Uterus (tissue), 3 donors: ENCODE measurements at regions not wholly inside any gene's neighbourhood (a gene's known extent, or its start where the extent isn't known, plus 50 kb on each side); places are given as distances from the start of the nearest gene placed in this dataset.

Experiments used
- DNase-seq, 2 donors: peaks; one replicate each; pipeline ENCODE4 v3.0.0-alpha.2; 2019 to 2020
- H3K27ac ChIP-seq, 2 donors: fragments of 200-600 bp; sonication (generic); 1 replicate in 1 of 2; 2 replicates in 1 of 2; pipeline ENCODE4 v1.5.1; 2016 to 2018
- H3K27me3 ChIP-seq, 2 donors: fragments of 200-600 bp; sonication (generic); one replicate each; pipeline ENCODE4 v1.5.1; 2018 to 2019; ENCODE audit warnings: control low read depth in 1 of 2
- H3K36me3 ChIP-seq, 2 donors: fragments of 200-600 bp; sonication (generic); one replicate each; pipeline ENCODE4 v1.5.1; 2019; ENCODE audit warnings: control low read depth in 1 of 2
- H3K4me1 ChIP-seq, 2 donors: fragments of 200-600 bp; sonication (generic); one replicate each; pipeline ENCODE4 v1.5.1; 2018 to 2019; ENCODE audit warnings: control low read depth in 1 of 2
- H3K4me3 ChIP-seq, 2 donors: fragments of 200-600 bp; sonication (generic); 1 replicate in 1 of 2; 2 replicates in 1 of 2; pipeline ENCODE4 v1.5.1; 2018 to 2019; ENCODE audit warnings: mild to moderate bottlenecking in 1 of 2
- H3K9me3 ChIP-seq, 2 donors: fragments of 200-600 bp; sonication (generic); one replicate each; pipeline ENCODE4 v1.5.1; 2019; ENCODE audit warnings: control low read depth in 1 of 2
- POLR2A ChIP-seq, 2 donors: fragments of 450-650 bp; IDR thresholded peaks; one replicate each; pipeline ENCODE4 v1.6.1; 2016; ENCODE audit warnings: antibody characterized with exemption in 2 of 2, mild to moderate bottlenecking in 1 of 2, moderate library complexity in 1 of 2
- intact Hi-C: fragments of 100-400 bp; cut with DNase I; formaldehyde crosslinking; loops from one replicate; pipeline ENCODE4 v1.15.1; 2023; ENCODE audit warnings: low total_unique reads
- TF ChIP-seq, protein P1 (sequence below), 4 experiments: fragments of 200-600 bp in 2 of 4; fragments of 450-650 bp in 2 of 4; sonication (generic) in 2 of 4; IDR thresholded peaks; one replicate each; pipeline ENCODE4 v1.5.1; 2016 to 2019; ENCODE audit warnings: antibody characterized with exemption in 4 of 4, mild to moderate bottlenecking in 2 of 4, moderate library complexity in 1 of 4
- donor health status: DM: yes; HTN: yes; CAD: no.

- Histone ChIP-seq H3K36me3 (no peaks in the 10 kb centered on the region), H3K4me3 (no peak overlapping the region), H3K27me3 (no peaks in the 10 kb centered on the region), H3K27ac (no peak overlapping the region), H3K9me3 (no peaks in the 10 kb centered on the region), H3K4me1 (no peaks in the 10 kb centered on the region)
- intact Hi-C loops = no loop called here
- no peak for TF ChIP-seq POLR2A (IDR thresholded peaks at IDR 0.05)
- TF ChIP-seq, protein P1, sequence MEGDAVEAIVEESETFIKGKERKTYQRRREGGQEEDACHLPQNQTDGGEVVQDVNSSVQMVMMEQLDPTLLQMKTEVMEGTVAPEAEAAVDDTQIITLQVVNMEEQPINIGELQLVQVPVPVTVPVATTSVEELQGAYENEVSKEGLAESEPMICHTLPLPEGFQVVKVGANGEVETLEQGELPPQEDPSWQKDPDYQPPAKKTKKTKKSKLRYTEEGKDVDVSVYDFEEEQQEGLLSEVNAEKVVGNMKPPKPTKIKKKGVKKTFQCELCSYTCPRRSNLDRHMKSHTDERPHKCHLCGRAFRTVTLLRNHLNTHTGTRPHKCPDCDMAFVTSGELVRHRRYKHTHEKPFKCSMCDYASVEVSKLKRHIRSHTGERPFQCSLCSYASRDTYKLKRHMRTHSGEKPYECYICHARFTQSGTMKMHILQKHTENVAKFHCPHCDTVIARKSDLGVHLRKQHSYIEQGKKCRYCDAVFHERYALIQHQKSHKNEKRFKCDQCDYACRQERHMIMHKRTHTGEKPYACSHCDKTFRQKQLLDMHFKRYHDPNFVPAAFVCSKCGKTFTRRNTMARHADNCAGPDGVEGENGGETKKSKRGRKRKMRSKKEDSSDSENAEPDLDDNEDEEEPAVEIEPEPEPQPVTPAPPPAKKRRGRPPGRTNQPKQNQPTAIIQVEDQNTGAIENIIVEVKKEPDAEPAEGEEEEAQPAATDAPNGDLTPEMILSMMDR (IDR thresholded peaks at IDR 0.05) = no peak
- no peak for DNase-seq
Measured at GRCh38 chr2:136243638-136244535, 125.9 kb upstream of the CXCR4 start.

GRCh38 chr2:136242687-136243277 is 124.8 kb upstream of the CXCR4 start:
- intact Hi-C loops = no loop called here
- Histone ChIP-seq H3K27me3 (no peaks in the 10 kb centered on the region), H3K4me1 (no peaks in the 10 kb centered on the region), H3K4me3 (no peak overlapping the region), H3K27ac (no peak overlapping the region), H3K36me3 (no peaks in the 10 kb centered on the region), H3K9me3 (no peaks in the 10 kb centered on the region)
- TF ChIP-seq POLR2A (IDR thresholded peaks at IDR 0.05) = no peak
- TF ChIP-seq, protein P1 (IDR thresholded peaks at IDR 0.05) = no peak
- DNase-seq = no peak

- intact Hi-C loops = no loop called here
- no peaks in the 10 kb centered on the region for H3K27me3 ChIP-seq
- H3K36me3 ChIP-seq = no peaks in the 10 kb centered on the region
- no peaks in the 10 kb centered on the region for H3K4me1 ChIP-seq
- no peak overlapping the region for H3K27ac ChIP-seq
- no peak overlapping the region for H3K4me3 ChIP-seq
- no peaks in the 10 kb centered on the region for H3K9me3 ChIP-seq
- no peak for TF ChIP-seq POLR2A (IDR thresholded peaks at IDR 0.05)
- TF ChIP-seq, protein P1 (IDR thresholded peaks at IDR 0.05) = no peak
- no peak for DNase-seq
Measured at GRCh38 chr2:136242100-136242499, 124.2 kb upstream of the CXCR4 start.

- DNase-seq = no peak
- no peak overlapping the region for H3K4me3 ChIP-seq
- TF ChIP-seq, protein P1 (IDR thresholded peaks at IDR 0.05) = no peak
- no peak for TF ChIP-seq POLR2A (IDR thresholded peaks at IDR 0.05)
- H3K27ac ChIP-seq = peak overlapping the region in 1 of 2 donors; percentile 10
- no peaks in the 10 kb centered on the region for H3K4me1 ChIP-seq
- intact Hi-C loops = no loop called here
- no peaks in the 10 kb centered on the region for H3K9me3 ChIP-seq
- H3K36me3 ChIP-seq = no peaks in the 10 kb centered on the region
- H3K27me3 ChIP-seq = no peaks in the 10 kb centered on the region
Measured at GRCh38 chr2:136239079-136239685, 121.2 kb upstream of the CXCR4 start.
